ENCODE measurements at regions not wholly inside any gene's neighbourhood (a gene's known extent, or its start where the extent isn't known, plus 50 kb on each side); places are given as distances from the start of the nearest gene placed in this dataset.

DNA sequence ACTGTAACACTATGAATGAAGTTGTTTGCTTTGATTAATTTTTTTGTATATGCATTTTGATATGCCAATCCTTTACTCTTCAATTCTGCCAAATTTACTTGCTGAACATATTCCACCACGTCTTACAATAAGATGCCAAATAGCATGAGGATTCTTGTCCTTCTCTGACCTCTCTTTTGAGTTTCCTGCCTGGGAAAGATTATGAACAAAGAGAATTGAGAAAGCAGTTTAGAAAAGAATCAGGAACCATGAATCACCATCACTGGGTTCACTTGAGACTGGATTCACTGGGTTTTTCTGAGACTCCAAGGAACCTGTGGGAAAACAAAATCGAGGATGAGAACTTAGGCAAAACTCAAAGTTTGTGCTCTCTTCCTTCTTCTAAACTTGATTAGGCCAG is 256.5 kb downstream of the CETN3 start:
- H3K4me3 Mint-ChIP-seq (ENCODE audit: unreplicated experiment): no peak overlapping the region
- H3K27ac Mint-ChIP-seq (ENCODE audit: unreplicated experiment): no peak overlapping the region
- DNase-seq: no peak
- TF ChIP-seq, protein P1, sequence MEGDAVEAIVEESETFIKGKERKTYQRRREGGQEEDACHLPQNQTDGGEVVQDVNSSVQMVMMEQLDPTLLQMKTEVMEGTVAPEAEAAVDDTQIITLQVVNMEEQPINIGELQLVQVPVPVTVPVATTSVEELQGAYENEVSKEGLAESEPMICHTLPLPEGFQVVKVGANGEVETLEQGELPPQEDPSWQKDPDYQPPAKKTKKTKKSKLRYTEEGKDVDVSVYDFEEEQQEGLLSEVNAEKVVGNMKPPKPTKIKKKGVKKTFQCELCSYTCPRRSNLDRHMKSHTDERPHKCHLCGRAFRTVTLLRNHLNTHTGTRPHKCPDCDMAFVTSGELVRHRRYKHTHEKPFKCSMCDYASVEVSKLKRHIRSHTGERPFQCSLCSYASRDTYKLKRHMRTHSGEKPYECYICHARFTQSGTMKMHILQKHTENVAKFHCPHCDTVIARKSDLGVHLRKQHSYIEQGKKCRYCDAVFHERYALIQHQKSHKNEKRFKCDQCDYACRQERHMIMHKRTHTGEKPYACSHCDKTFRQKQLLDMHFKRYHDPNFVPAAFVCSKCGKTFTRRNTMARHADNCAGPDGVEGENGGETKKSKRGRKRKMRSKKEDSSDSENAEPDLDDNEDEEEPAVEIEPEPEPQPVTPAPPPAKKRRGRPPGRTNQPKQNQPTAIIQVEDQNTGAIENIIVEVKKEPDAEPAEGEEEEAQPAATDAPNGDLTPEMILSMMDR (IDR thresholded peaks at IDR 0.05; ENCODE audit: partially characterized antibody, unreplicated experiment): no peak
- peaks cover 5% of the 10 kb centered on the region for H3K27me3 Mint-ChIP-seq (ENCODE audit: unreplicated experiment)
- H3K9me3 Mint-ChIP-seq (ENCODE audit: unreplicated experiment): peaks cover 2% of the 10 kb centered on the region
- no peaks in the 10 kb centered on the region for H3K36me3 Mint-ChIP-seq (ENCODE audit: unreplicated experiment)
- H3K4me1 Mint-ChIP-seq (ENCODE audit: low read depth, unreplicated experiment): no peaks in the 10 kb centered on the region

DNA sequence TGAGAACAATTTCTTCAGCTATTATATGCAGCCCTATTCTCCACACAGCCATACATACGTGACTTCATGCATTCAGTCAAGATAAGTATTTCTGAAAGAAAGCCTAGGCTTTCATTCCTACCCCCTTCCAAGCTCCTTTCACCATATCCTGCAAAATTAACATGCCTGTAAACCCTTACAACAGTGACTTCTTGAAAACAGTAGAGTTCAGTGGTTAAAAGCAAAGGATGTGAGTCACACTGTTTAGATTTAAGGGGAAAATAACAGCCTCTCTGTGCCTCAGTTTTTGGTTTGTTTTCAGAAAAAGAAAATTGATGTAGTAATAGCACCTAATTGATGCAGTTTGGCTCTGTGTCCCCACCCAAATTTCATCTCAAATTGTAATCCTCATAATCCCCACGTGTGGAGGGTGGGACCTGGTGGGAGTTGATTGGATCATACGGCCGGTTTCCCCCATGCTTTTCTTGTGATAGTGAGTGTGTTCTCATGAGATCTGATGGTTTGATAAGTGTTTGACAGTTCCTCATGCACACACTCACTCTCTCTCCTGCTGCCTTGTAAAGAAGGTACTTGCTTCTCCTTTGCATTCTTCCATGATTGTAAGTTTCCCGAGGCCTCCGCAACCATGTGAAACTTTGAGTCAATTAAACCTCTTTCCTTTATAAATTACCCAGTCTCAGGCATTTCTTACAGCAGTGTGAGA is 264.8 kb downstream of the CETN3 start:
- TF ChIP-seq, protein P1 (IDR thresholded peaks at IDR 0.05; ENCODE audit: partially characterized antibody, unreplicated experiment): no peak
- Mint-ChIP-seq H3K9me3 (ENCODE audit: unreplicated experiment) (peaks cover 3% of the 10 kb centered on the region), H3K4me1 (ENCODE audit: low read depth, unreplicated experiment) (no peaks in the 10 kb centered on the region), H3K36me3 (ENCODE audit: unreplicated experiment) (no peaks in the 10 kb centered on the region), H3K4me3 (ENCODE audit: unreplicated experiment) (no peak overlapping the region), H3K27me3 (ENCODE audit: unreplicated experiment) (no peaks in the 10 kb centered on the region), H3K27ac (ENCODE audit: unreplicated experiment) (no peak overlapping the region)
- DNase-seq: no peak

DNA sequence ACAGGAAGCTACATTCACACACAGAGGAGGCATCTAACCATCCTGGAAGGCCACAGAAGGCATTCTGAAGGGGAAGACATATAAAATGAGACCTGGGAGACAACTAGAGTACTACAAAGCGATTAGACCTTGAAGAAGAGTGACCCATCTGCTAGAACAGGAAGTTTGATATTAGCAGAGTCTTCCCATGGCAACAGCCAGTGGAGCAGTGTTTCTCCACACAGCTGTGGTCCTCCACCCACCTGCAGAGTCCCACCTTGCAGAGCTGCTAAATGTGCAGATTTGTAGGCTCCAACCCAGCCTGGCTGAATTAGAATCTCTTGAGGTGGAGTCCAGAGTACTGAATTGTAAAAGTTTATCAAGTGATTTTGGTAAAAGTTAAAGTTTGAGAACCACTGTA is 267.0 kb downstream of the CETN3 start:
- H3K27me3 Mint-ChIP-seq (ENCODE audit: unreplicated experiment): no peaks in the 10 kb centered on the region
- TF ChIP-seq, protein P1 (IDR thresholded peaks at IDR 0.05; ENCODE audit: partially characterized antibody, unreplicated experiment): no peak
- DNase-seq: no peak
- no peaks in the 10 kb centered on the region for H3K4me1 Mint-ChIP-seq (ENCODE audit: low read depth, unreplicated experiment)
- no peaks in the 10 kb centered on the region for H3K9me3 Mint-ChIP-seq (ENCODE audit: unreplicated experiment)
- H3K27ac Mint-ChIP-seq (ENCODE audit: unreplicated experiment): no peak overlapping the region
- H3K36me3 Mint-ChIP-seq (ENCODE audit: unreplicated experiment): no peaks in the 10 kb centered on the region
- no peak overlapping the region for H3K4me3 Mint-ChIP-seq (ENCODE audit: unreplicated experiment)

DNA sequence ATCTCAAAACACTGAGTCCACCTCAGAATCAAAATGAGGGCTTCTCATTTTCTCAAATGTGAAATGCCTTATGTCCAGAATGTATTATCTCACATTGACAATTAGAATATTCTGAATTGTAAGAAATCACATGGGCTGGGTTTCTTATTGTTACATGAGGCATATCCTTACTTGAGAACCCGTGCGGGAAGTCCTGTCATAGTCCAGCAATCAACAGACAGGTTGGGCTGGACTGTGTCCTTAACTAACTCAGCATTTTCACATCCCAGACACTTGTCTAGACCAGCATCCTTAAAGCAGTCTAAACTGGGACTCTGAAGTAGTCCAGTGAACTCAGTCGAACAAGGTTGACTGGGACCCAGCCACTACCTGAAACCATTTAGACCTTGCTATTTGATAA is 267.6 kb downstream of the CETN3 start:
- H3K4me1 Mint-ChIP-seq (ENCODE audit: low read depth, unreplicated experiment): no peaks in the 10 kb centered on the region

DNA sequence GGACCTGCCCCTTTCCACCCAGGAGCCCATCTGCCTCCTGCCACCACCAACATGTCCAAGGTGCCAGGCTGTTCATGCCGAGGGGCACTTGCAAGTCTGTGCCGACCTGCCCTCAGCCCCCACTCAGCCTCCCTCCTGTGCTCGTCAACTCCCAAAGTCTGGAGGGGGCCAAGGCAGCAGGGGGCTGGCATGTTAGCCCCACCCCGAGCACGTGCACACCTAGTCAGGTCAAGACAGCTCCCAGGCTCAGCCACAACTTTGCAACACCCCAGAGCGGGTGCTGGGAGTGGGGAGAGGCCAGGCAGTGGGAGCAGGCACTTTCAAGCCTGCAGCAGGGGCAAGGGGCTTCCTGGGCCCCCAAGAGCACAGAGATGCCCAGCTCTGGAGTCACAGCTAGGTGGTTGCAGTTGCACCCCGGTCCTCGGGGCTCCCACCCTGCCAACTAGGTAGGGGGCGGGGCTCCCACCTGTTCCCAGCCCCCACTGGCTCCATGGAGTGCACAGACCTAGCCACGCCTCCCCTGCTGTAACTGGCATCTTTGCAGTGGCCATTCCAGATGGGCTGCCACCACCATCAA is 272.5 kb downstream of the CETN3 start:
- TF ChIP-seq, protein P1 (IDR thresholded peaks at IDR 0.05; ENCODE audit: partially characterized antibody, unreplicated experiment): no peak
- H3K4me1 Mint-ChIP-seq (ENCODE audit: low read depth, unreplicated experiment): no peaks in the 10 kb centered on the region
- no peak overlapping the region for H3K4me3 Mint-ChIP-seq (ENCODE audit: unreplicated experiment)
- H3K9me3 Mint-ChIP-seq (ENCODE audit: unreplicated experiment): no peaks in the 10 kb centered on the region
- no peak for DNase-seq
- peaks cover 2% of the 10 kb centered on the region for H3K27me3 Mint-ChIP-seq (ENCODE audit: unreplicated experiment)
- H3K27ac Mint-ChIP-seq (ENCODE audit: unreplicated experiment): no peak overlapping the region
- no peaks in the 10 kb centered on the region for H3K36me3 Mint-ChIP-seq (ENCODE audit: unreplicated experiment)

More for the DNA sequence above, 267.6 kb downstream of the CETN3 start:
- no peaks in the 10 kb centered on the region for H3K9me3 Mint-ChIP-seq (ENCODE audit: unreplicated experiment)
- H3K36me3 Mint-ChIP-seq (ENCODE audit: unreplicated experiment): no peaks in the 10 kb centered on the region
- no peak overlapping the region for H3K4me3 Mint-ChIP-seq (ENCODE audit: unreplicated experiment)
- H3K27ac Mint-ChIP-seq (ENCODE audit: unreplicated experiment): no peak overlapping the region
- TF ChIP-seq, protein P1 (IDR thresholded peaks at IDR 0.05; ENCODE audit: partially characterized antibody, unreplicated experiment): no peak
- DNase-seq: no peak
- H3K27me3 Mint-ChIP-seq (ENCODE audit: unreplicated experiment): no peaks in the 10 kb centered on the region
